GM21723 (cell line): ENCODE measurements at regions not wholly inside any gene's neighbourhood (a gene's known extent, or its start where the extent isn't known, plus 50 kb on each side); places are given as distances from the start of the nearest gene placed in this dataset.

Experiments
- ATAC-seq: cut with Tn5 transposase; IDR thresholded peaks from one replicate; pipeline ENCODE4 v1.9.1; 2021; ENCODE audit warnings: mild to moderate bottlenecking, moderate library complexity; ENCODE audit not compliant: unreplicated experiment

GRCh38 chr21:16968436-16968835 is 544.4 kb upstream of the CXADR start:
- ATAC-seq: no peak

- no peak for ATAC-seq
Observed at GRCh38 chr21:16969636-16970035, 543.2 kb upstream of the CXADR start.

GRCh38 chr21:16974060-16974459 is 538.8 kb upstream of the CXADR start:
- no peak for ATAC-seq

GRCh38 chr21:16976193-16976592 is 536.6 kb upstream of the CXADR start:
- ATAC-seq: no peak

GRCh38 chr21:16978309-16978895 is 534.4 kb upstream of the CXADR start:
- ATAC-seq: no peak

GRCh38 chr21:16979574-16979973 is 533.3 kb upstream of the CXADR start:
- no peak for ATAC-seq

- ATAC-seq: no peak
Observed at GRCh38 chr21:16983420-16983819, 529.4 kb upstream of the CXADR start.

GRCh38 chr21:16992448-16992847 is 520.4 kb upstream of the CXADR start:
- no peak for ATAC-seq

- ATAC-seq: no peak
Observed at GRCh38 chr21:16993416-16994038, 519.3 kb upstream of the CXADR start.

GRCh38 chr21:17002594-17003257 is 510.1 kb upstream of the CXADR start:
- no peak for ATAC-seq

GRCh38 chr21:17003258-17003615 is 509.6 kb upstream of the CXADR start:
- no peak for ATAC-seq

- ATAC-seq: no peak
Observed at GRCh38 chr21:17003763-17004373, 509.0 kb upstream of the CXADR start.

- no peak for ATAC-seq
Observed at GRCh38 chr21:17032141-17032655, 480.6 kb upstream of the CXADR start.

GRCh38 chr21:17044696-17045095 is 468.1 kb upstream of the CXADR start:
- ATAC-seq: no peak

GRCh38 chr21:17045214-17045853 is 467.5 kb upstream of the CXADR start:
- ATAC-seq: no peak

- no peak for ATAC-seq
Observed at GRCh38 chr21:17048974-17049373, 463.9 kb upstream of the CXADR start.

- ATAC-seq: no peak
Observed at GRCh38 chr21:17050156-17050555, 462.7 kb upstream of the CXADR start.

GRCh38 chr21:17050646-17051045 is 462.2 kb upstream of the CXADR start:
- no peak for ATAC-seq

GRCh38 chr21:17051054-17051453 is 461.8 kb upstream of the CXADR start:
- no peak for ATAC-seq

GRCh38 chr21:17053321-17053720 is 459.5 kb upstream of the CXADR start:
- no peak for ATAC-seq

GRCh38 chr21:17059936-17060335 is 452.9 kb upstream of the CXADR start:
- ATAC-seq: no peak
